GM12878 (cell line): ENCODE measurements at regions not wholly inside any gene's neighbourhood (a gene's known extent, or its start where the extent isn't known, plus 50 kb on each side); places are given as distances from the start of the nearest gene placed in this dataset.

Experiments
- ATAC-seq: fragments of 200-7000 bp; cut with Tn5 transposase; 3 replicates; pipeline ENCODE4 v1.9.1; 2020; ENCODE audit warnings: mild to moderate bottlenecking, moderate library complexity
- BruUV-seq: library from RNA; stranded (reverse); fragments of 400-500 nt; replicated peaks from 2 replicates; lab custom pipeline; 2021; lab: Mats Ljungman, UMichigan
- CTCF ChIA-PET: fragments of 300-600 bp; sonication (Branson Sonifier 250); formaldehyde crosslinking; extraction: SDS; loops from one replicate; lab custom pipeline; 2021; ENCODE audit warnings: inconsistent platforms; lab: Yijun Ruan, JAX
- POLR2A ChIA-PET: fragments of 350-600 bp; formaldehyde crosslinking; extraction: SDS; loops from one replicate; lab custom pipeline; 2021; ENCODE audit warnings: inconsistent platforms; lab: Charles Lee
- RAD21 ChIA-PET: fragments of 300-600 bp; sonication (Branson Sonifier 250); formaldehyde crosslinking; loops from one replicate; lab custom pipeline; 2023; ENCODE audit warnings: antibody characterized with exemption; ENCODE audit not compliant: unreplicated experiment; lab: Charles Lee
- SMC1A ChIA-PET: fragments of 300-600 bp; sonication (Branson Sonifier 250); formaldehyde crosslinking; loops from one replicate; lab custom pipeline; 2023; ENCODE audit not compliant: unreplicated experiment, uncharacterized antibody; lab: Charles Lee
- DNase-seq: peaks from one replicate; pipeline ENCODE4 v3.0.0-alpha.2; 2011; ENCODE audit warnings: low read depth, low spot score
- FAIRE-seq: peaks from 3 replicates; lab custom pipeline; 2011; peaks lifted over from hg19 to GRCh38; lab: Jason Lieb, UNC
- H2AFZ ChIP-seq: 2 replicates; pipeline ENCODE4 v1.6.0; 2011; ENCODE audit warnings: low read depth, low read length, control low read depth; ENCODE audit not compliant: control insufficient read depth
- H3K27ac ChIP-seq: 2 replicates; pipeline ENCODE4 v1.5.1; 2011; ENCODE audit warnings: control low read depth; ENCODE audit not compliant: control insufficient read depth, insufficient read depth
- H3K27me3 ChIP-seq, 2 experiments: replicated peaks in 1 of 2; 2 replicates each; pipeline versions ENCODE4 v1.6.0 to v1.6.1; 2011; ENCODE audit warnings: low read length in 1 of 2; ENCODE audit not compliant: control insufficient read depth in 2 of 2, insufficient read depth in 2 of 2
- H3K36me3 ChIP-seq, 2 experiments: 2 replicates each; pipeline ENCODE4 v1.5.1; 2011; ENCODE audit warnings: low read length in 1 of 2; ENCODE audit not compliant: control insufficient read depth in 2 of 2, insufficient read depth in 2 of 2
- H3K4me1 ChIP-seq: 2 replicates; pipeline ENCODE4 v1.6.1; 2011; ENCODE audit warnings: mild to moderate bottlenecking, low read length, moderate library complexity, mixed read lengths; ENCODE audit not compliant: control insufficient read depth, insufficient read depth
- H3K4me2 ChIP-seq: 2 replicates; pipeline ENCODE4 v1.6.0; 2011; ENCODE audit warnings: control low read depth; ENCODE audit not compliant: control insufficient read depth, insufficient read depth
- H3K4me3 ChIP-seq: fragments of 200-600 bp; sonication (generic); 2 replicates; pipeline ENCODE4 v1.5.1; 2016
- H3K79me2 ChIP-seq: 2 replicates; pipeline ENCODE4 v1.6.0; 2011; ENCODE audit warnings: low read length; ENCODE audit not compliant: control insufficient read depth, insufficient read depth
- H3K9ac ChIP-seq: 2 replicates; pipeline ENCODE4 v1.8.0; 2011; ENCODE audit warnings: low read length, control low read depth, mixed read lengths; ENCODE audit not compliant: control insufficient read depth, insufficient read depth
- H3K9me3 ChIP-seq: replicated peaks from 3 replicates; pipeline ENCODE4 v1.5.1; 2011; ENCODE audit warnings: mild to moderate bottlenecking, low read length; ENCODE audit not compliant: control insufficient read depth, insufficient read depth
- H4K20me1 ChIP-seq: 2 replicates; pipeline ENCODE4 v1.6.0; 2011; ENCODE audit not compliant: control insufficient read depth, insufficient read depth
- ASH2L ChIP-seq: fragments of 300-600, 200-600 bp; sonication (generic); IDR thresholded peaks from 2 replicates; pipeline ENCODE4 v1.6.1; 2017; ENCODE audit warnings: low read depth, mild to moderate bottlenecking, borderline replicate concordance
- BHLHE40 ChIP-seq, 2 experiments: fragments of 450-650 bp in 1 of 2; IDR thresholded peaks; 2 replicates each; pipeline ENCODE4 v1.6.1; 2011 to 2017; ENCODE audit warnings: low read depth in 2 of 2, borderline replicate concordance in 1 of 2, improper control_type of control experiment in 1 of 2, low read length in 1 of 2, mild to moderate bottlenecking in 1 of 2
- CBFB ChIP-seq: IDR thresholded peaks from 2 replicates; pipeline ENCODE4 v1.6.1; 2016; ENCODE audit warnings: antibody characterized with exemption, low read depth
- IRF4 ChIP-seq: IDR thresholded peaks from 2 replicates; pipeline ENCODE4 v1.6.1; 2011; ENCODE audit warnings: low read depth, low read length
- NFXL1 ChIP-seq: fragments of 450-650 bp; IDR thresholded peaks from 2 replicates; pipeline ENCODE4 v1.6.1; 2017; ENCODE audit warnings: antibody characterized with exemption, mild to moderate bottlenecking, borderline replicate concordance
- NR2C2 ChIP-seq: IDR thresholded peaks from 2 replicates; pipeline ENCODE4 v1.6.1; 2011; ENCODE audit warnings: borderline replicate concordance, low read depth; ENCODE audit not compliant: control insufficient read depth, insufficient read length
- SIX5 ChIP-seq: IDR thresholded peaks from 2 replicates; pipeline ENCODE4 v1.6.1; 2011; ENCODE audit warnings: mild to moderate bottlenecking, low read depth, low read length, moderate library complexity; ENCODE audit not compliant: severe bottlenecking
- SMAD1 ChIP-seq: fragments of 450-650 bp; IDR thresholded peaks from 2 replicates; pipeline ENCODE4 v1.6.1; 2018; ENCODE audit warnings: mild to moderate bottlenecking, low read depth; ENCODE audit not compliant: partially characterized antibody
- SP1 ChIP-seq: IDR thresholded peaks from one replicate; pipeline ENCODE4 v1.6.1; 2011; ENCODE audit warnings: low read depth, low read length
- WGBS: methylation state at CpG from one replicate; pipeline ENCODE4 v1.1.6; 2016; ENCODE audit warnings: low lambda C conversion rate; ENCODE audit not compliant: insufficient replicate concordance, insufficient coverage; ENCODE audit errors: missing lambda C conversion rate; 5-methylcytosine and 5-hydroxymethylcytosine counted together
- in situ Hi-C: fragments of 300-500 bp; cut with MboI; formaldehyde crosslinking; loops from 9 replicates; pipeline ENCODE4 v1.14.3; 2018; ENCODE audit warnings: mixed read lengths
- intact Hi-C: fragments of 100-400 bp; cut with micrococcal nuclease; formaldehyde crosslinking; loops from one replicate; pipeline ENCODE4 v1.14.2; 2022; ENCODE audit not compliant: unreplicated experiment
- TF ChIP-seq, protein P1 (sequence below): fragments of 450-650 bp; IDR thresholded peaks from 2 replicates; pipeline ENCODE4 v1.6.1; 2017; ENCODE audit warnings: mild to moderate bottlenecking, moderate library complexity
- TF ChIP-seq, protein P2 (sequence below): fragments of 450-650 bp; IDR thresholded peaks from 2 replicates; pipeline ENCODE4 v1.6.1; 2017; ENCODE audit warnings: borderline replicate concordance
- TF ChIP-seq, protein P3 (sequence below): fragments of 450-650 bp; conservative IDR thresholded peaks from 2 replicates; pipeline ENCODE4 v1.6.1; 2017; ENCODE audit warnings: mild to moderate bottlenecking, moderate library complexity

DNA sequence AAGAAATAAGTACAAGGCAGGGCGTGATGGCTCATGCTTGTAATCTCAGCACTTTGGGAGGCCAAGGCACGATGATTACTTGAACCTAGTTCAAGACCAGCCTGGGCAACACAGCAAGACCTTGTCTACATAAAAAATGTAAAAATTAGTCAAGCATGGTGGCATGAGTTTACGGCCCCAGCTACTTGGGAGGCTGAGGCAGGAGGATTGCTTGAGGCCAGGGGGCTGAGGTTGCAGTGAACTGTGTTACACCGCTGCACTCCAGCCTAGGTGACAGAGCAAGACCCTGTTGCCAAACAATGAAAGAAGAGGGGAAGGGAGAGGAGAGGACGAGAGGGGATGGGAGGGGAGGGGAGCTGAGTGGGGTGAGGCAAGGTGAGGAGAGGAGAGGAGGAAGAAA, 152.7 kb upstream of the PRICKLE2 start:
- no peak overlapping the region for H3K4me3 ChIP-seq
- in situ Hi-C loops, result no loop called here
- no peaks in the 10 kb centered on the region for H3K9me3 ChIP-seq
- H4K20me1 ChIP-seq, result no peaks in the 10 kb centered on the region
- POLR2A ChIA-PET, result no interaction called here
- no peak overlapping the region for H3K4me2 ChIP-seq
- no TSS peak for BruUV-seq
- H3K79me2 ChIP-seq, result no peaks in the 10 kb centered on the region
- SMC1A ChIA-PET, result no interaction called here
- H3K9ac ChIP-seq, result no peak overlapping the region
- FAIRE-seq (no peak), DNase-seq (no peak), ATAC-seq (no peak)
- intact Hi-C loops, result no loop called here
- 60% methylated on average over 4 of the region's 5 CpGs for WGBS
- no peak overlapping the region for H3K27ac ChIP-seq
- CTCF ChIA-PET, result no interaction called here
- no peaks in the 10 kb centered on the region for H3K36me3 ChIP-seq
- H3K27me3 ChIP-seq, result no peaks in the 10 kb centered on the region
- no peak for TF ChIP-seq SIX5
- TF ChIP-seq SP1, result no peak
- TF ChIP-seq ASH2L, result no peak
- no peak for TF ChIP-seq SMAD1
- TF ChIP-seq, protein P1, sequence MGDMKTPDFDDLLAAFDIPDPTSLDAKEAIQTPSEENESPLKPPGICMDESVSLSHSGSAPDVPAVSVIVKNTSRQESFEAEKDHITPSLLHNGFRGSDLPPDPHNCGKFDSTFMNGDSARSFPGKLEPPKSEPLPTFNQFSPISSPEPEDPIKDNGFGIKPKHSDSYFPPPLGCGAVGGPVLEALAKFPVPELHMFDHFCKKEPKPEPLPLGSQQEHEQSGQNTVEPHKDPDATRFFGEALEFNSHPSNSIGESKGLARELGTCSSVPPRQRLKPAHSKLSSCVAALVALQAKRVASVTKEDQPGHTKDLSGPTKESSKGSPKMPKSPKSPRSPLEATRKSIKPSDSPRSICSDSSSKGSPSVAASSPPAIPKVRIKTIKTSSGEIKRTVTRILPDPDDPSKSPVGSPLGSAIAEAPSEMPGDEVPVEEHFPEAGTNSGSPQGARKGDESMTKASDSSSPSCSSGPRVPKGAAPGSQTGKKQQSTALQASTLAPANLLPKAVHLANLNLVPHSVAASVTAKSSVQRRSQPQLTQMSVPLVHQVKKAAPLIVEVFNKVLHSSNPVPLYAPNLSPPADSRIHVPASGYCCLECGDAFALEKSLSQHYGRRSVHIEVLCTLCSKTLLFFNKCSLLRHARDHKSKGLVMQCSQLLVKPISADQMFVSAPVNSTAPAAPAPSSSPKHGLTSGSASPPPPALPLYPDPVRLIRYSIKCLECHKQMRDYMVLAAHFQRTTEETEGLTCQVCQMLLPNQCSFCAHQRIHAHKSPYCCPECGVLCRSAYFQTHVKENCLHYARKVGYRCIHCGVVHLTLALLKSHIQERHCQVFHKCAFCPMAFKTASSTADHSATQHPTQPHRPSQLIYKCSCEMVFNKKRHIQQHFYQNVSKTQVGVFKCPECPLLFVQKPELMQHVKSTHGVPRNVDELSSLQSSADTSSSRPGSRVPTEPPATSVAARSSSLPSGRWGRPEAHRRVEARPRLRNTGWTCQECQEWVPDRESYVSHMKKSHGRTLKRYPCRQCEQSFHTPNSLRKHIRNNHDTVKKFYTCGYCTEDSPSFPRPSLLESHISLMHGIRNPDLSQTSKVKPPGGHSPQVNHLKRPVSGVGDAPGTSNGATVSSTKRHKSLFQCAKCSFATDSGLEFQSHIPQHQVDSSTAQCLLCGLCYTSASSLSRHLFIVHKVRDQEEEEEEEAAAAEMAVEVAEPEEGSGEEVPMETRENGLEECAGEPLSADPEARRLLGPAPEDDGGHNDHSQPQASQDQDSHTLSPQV, result no peak
- TF ChIP-seq NFXL1, result no peak
- TF ChIP-seq IRF4, result no peak
- TF ChIP-seq, protein P2, sequence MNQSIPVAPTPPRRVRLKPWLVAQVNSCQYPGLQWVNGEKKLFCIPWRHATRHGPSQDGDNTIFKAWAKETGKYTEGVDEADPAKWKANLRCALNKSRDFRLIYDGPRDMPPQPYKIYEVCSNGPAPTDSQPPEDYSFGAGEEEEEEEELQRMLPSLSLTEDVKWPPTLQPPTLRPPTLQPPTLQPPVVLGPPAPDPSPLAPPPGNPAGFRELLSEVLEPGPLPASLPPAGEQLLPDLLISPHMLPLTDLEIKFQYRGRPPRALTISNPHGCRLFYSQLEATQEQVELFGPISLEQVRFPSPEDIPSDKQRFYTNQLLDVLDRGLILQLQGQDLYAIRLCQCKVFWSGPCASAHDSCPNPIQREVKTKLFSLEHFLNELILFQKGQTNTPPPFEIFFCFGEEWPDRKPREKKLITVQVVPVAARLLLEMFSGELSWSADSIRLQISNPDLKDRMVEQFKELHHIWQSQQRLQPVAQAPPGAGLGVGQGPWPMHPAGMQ, result no peak
- TF ChIP-seq NR2C2, result no peak
- no peak for TF ChIP-seq BHLHE40 (IDR thresholded peaks at IDR 0.05; ENCODE audit: borderline replicate concordance in 1 of 2, low read depth in 2 of 2, low read length in 1 of 2)
- TF ChIP-seq CBFB, result no peak
- TF ChIP-seq, protein P3, sequence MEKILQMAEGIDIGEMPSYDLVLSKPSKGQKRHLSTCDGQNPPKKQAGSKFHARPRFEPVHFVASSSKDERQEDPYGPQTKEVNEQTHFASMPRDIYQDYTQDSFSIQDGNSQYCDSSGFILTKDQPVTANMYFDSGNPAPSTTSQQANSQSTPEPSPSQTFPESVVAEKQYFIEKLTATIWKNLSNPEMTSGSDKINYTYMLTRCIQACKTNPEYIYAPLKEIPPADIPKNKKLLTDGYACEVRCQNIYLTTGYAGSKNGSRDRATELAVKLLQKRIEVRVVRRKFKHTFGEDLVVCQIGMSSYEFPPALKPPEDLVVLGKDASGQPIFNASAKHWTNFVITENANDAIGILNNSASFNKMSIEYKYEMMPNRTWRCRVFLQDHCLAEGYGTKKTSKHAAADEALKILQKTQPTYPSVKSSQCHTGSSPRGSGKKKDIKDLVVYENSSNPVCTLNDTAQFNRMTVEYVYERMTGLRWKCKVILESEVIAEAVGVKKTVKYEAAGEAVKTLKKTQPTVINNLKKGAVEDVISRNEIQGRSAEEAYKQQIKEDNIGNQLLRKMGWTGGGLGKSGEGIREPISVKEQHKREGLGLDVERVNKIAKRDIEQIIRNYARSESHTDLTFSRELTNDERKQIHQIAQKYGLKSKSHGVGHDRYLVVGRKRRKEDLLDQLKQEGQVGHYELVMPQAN, result no peak
- no peaks in the 10 kb centered on the region for H3K4me1 ChIP-seq
- H2AFZ ChIP-seq, result no peak overlapping the region
- RAD21 ChIA-PET, result no interaction called here
